Anterior cingulate cortex (tissue), 58 donors: ENCODE measurements at regions not wholly inside any gene's neighbourhood (a gene's known extent, or its start where the extent isn't known, plus 50 kb on each side); places are given as distances from the start of the nearest gene placed in this dataset.
"Not testable (repeated sequence)": the region's sequence is repeated elsewhere in the genome, so short reads cannot be mapped to it uniquely, and the experiment has no call there.

Experiments
- DNase-seq, 58 donors: peaks; one replicate each; lab custom pipeline; 2025; lab: John Stamatoyannopoulos, UW

DNA sequence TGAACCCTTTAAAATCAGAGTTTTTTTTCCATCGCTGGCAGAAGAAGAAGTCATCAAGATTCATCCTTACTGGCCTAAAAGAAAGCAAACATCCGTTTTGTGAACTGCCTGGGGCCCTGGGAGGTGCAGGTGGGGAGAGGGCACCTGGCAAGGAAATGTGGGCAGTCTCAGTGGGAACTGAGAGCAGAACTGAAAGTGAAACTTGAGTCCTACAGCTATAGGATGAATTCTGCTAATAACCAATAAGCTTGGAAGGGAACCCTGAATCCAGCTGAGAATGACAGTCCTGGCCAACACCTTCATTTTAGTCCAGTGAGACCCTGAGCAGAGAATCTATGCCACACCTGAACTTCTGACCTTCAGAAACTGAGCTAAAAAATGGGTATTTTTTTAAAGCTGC, 130.1 kb upstream of the ASCC3 start:
- no peak for DNase-seq

DNA sequence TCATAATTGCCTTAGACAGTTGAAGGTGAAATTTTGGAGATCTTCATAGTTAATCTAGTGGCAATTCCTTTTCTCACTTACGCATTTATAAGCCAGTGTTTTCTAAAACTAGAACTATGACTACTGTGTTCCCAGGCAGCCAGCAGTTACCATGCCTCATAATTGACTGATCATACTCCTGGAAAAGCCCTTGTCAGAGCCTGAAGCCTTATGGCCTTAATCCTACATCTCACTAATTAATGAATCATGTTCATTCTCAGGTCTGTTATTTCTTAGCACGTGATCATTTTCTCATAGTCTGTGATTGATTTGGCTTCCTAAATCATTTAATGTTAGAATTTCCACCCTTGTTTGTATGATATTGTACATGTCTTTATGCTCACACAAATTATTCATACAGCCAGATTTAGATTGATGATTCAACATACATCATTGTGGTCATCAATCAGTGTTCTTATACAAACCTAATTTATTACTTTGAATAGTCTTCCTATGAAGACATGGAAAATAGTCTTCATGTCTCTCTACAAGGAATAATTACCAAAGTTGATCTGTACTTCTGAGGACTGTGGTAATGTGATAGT, 132.6 kb upstream of the ASCC3 start:
- no peak for DNase-seq

DNA sequence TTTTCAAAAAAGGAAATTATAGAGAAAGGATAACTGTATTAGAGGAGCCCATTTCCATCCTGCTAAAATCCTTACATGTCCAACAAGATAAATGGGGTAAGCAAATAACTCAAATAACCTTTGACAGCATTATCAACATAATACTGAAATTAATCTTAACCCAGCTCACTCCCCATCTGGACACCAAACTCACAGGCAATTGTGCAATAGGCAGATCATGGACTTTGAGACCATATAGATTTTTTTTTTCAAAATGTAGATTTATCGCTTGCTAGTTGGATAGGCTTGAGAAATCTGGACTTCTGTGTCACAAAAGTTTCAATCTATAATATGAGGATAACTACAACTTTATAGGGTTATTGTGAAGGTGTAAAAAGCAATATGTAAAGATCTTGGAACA, 134.4 kb upstream of the ASCC3 start:
- DNase-seq, result no peak

DNA sequence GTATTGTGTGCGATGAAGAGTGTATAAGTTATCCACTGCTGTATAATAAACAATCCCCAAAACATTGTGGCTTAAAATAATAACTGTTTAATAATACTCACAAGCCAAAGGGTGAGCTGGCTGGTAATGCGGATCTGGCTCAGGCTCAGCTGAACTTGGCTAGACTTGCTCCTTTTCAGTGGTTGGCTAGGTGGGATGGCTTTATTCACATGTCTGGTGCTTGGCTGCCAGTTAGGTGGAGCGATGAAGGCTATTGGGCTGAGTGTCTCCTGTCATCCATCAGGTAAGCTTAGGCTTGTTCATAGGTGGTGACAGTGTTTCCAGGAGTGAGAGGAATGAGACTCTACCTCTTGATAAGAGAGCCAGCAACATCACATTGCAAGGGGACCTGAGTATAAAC, 135.0 kb upstream of the ASCC3 start:
- DNase-seq, result no peak

DNA sequence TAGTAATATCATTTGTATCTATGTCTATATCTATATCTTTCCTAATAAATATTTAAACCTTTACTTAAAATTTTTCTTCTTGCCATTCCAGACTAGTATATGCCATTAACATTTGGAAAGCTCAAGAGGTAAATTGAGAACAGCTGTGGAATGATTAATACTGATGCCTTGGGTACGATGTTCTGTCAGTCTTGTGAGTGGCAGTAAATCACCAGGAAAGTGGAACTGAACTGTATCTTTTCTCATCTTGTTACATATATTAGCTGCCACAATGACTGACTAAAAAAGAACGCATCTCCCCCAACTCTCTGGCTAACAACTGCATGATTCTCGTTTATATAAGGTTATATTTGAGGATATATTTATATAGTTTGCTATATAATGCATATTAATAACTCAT, 137.0 kb upstream of the ASCC3 start:
- DNase-seq, result no peak

DNA sequence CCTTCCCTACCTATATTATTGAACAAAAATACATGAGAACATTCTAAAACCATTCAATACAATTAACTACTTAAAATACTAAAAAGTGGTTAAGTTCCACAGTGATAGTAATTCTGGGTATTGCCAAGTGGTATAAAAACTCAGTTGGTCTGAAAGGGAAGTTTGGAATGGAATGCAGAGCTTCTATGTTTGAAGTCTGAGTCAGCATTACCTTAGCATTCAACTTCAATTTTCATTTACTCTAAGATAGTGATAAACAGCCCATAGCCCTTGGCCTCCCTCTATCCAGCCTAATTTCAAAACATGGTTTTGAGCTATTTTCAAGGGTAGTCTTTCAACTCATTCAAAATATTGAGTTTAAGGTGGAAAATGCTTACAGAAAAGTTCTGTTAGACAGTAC, 140.4 kb upstream of the ASCC3 start:
- DNase-seq, result no peak

DNA sequence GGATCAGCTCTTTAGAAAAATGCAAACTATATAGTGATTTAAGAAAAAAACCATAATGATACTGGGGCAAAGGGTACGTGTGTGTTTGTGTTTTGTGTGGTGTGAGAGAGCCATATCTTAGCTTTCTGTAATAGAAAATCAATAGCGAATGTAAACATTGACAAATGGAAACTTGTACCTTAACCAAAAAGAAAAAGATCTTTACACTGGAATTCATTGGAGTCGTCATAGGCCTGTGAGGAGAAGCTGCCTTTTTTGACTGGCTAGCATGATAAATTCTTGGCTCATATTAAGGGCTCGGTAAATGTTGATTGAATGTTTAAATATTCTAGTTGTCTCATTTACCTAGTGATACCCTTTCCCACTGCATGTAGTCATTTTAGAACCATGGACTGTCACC, 161.8 kb upstream of the ASCC3 start:
- no peak for DNase-seq

DNA sequence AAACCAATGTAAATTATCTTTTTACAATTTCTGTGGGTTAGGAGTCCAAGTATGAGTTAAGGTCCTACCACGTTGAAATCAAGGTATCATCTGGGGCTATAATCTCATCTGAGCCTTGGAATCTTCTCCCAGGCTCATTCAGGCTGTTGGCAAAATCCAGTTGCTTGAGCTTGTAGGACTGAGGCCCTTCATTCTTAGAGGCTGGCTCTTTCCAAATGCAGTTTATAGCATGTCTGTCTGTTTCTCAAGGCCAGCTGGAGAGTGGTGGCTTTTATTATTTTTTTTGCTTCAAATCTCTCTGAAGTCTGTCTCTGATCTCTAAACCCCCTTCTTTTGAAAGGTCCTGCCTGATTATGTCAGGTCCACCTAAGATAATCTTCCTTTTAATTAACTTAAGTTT, 177.2 kb upstream of the ASCC3 start:
- no peak for DNase-seq

DNA sequence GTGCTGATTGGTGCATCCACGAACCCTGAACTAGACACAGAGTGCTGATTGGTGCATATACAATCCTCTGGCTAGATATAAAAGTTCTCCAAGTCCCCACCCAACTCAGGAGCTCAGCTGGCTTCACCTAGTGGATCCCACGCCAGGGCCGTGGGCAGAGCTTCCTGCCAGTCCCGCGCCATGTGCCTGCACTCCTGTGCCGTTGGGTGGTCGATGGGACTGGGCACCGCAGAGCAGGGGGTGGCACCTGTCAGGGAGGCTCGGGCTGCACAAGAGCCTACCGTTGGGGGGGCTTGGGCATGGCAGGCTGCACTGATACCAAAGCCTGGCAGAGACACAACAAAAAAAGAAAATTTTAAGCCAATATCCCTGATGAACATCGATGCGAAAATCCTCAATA, 185.4 kb upstream of the ASCC3 start:
- no peak for DNase-seq

DNA sequence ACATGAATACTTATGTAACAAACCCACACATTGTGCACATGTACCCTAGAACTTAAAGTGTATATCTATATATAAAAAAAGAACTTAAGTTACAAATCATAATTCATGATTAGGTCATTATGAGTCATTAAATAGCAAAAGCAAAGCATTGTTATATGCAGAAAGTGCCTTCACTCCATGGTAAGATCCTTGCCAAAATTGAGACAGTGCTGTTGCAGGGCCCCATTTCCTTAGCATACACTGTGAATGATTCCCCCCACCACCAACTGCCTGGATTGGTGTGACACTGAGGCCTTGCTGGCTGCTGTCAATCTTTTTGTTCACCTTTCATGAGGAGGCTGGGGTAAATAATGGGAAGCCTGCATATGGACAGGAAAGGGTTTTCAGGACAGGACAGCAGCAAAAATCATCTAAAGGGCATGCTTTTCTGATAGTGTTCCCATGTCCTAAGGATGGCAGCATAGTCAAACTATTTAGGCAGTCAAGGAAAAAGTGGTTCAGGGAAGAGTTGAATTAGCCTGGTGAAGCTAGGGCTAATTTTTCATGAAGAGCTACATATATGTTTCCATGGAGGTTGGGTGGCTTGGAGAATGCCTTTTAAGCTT, 188.2 kb upstream of the ASCC3 start:
- DNase-seq, result no peak

DNA sequence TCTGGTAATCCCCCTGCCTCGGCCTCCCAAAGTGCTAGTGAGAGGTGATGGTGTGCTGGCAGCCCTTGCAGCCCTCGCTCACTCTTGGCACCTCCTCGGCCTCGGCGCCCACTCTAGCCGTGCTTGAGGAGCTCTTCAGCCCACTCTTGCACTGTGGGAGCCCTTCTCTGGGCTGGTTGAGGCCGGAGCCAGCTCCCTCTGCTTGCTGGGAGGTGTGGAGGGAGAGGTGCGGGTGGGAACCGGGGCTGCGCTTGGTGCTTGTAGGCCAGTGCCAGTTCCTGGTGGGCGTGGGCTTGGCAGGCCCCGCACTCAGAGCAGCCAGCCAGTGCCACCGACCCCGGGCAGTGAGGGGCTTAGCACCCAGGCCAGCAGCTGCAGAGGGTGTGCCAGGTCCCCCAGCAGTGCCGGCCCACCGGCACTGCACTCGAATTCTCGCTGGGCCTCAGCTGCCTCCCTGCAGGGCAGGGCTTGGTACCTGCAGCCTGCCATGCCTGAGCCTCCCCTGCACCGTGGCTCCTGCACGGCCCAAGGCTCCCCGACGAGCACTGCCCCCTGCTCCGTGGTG, 189.0 kb upstream of the ASCC3 start:
- DNase-seq, result no peak

DNA sequence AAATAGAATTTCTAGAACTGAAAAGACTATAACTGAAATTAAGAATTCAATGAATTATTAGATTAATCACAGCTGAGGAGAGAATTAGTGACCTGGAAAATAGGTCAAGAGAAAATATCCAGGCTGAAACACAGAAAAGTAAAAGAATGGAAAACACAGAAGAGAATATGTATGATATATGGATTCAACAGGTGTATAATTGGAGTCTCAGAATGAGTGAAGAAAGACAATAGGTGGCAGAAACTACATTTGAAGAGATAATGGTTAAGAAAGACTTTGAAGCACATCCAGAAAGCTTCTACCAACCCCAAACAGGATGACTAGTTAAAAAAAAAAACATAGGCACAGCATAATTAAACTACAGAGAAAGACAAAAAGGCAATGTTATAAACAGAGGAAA, 196.2 kb upstream of the ASCC3 start:
- no peak for DNase-seq

DNA sequence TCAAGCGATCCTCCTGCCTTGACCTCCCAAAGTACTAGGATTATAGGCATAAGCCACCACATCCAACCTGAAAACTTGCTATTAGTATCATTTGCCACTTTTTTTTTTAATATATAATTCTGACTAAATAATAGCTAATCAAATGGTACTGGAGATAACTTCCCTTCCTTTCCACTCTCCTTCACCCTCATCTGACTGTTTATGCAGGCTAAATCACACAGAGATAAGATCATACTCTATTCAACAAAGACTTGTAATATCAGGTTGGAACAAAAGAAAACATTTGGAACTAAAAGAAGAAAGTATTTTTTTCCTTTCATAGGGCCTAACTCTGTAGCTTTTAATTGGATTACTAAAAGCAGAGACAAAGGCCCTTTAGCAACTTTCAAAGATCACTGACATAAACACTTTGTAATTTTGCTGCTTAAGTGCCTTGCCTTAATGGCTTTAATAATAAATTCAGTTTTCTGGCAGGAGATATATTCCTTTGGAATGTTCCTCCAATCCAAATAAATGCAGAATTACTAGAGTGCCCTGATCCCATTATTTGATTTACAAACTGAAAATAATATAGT, 198.7 kb upstream of the ASCC3 start:
- DNase-seq, result no peak

DNA sequence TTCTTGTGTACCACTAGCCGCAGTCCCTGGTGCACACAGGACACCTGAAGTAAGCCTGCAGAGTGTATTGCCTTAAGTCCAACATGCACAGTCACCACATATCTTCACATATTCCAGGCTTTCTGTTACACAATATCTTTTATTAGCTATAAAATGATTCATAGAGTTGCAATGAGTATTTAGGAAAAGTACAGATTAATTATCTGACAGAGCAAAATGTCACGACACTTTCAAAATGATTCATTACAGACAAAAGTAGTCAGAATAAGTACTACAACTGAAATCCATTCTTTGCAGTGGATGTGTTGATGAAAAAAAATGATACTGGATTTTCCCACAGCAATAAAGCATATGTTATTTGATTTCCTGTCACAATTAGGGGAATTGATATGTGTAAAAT, 199.5 kb upstream of the ASCC3 start:
- DNase-seq, result no peak

DNA sequence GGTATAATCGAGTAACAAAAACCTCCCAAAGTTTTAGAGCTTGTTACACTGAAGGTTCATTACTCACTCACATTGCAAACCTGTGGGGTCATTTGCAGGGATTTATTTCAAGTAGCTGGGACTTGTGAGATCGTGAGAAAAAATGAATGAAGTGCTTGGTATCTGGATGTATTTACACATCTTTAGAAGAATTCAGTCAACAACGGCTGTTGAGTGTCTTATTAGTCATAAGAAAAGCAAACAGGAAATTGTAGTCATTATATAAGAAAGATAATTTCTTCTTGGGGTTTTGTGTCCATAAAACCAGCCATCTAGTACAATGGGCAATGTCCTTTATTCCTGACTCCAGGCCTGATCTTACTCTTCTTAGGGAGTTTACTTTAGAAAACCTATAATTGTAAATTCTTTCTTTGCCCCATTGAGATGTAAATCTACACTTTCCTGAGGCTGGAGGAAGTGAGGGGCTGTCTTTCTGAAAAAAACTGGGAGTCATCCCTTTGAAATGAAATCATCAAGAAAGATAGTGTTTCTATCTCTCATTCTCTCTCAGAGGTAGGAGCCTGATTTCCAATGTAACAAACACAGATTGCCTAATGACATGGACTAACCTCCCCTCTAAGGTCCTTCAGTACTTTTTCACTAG, 202.5 kb upstream of the ASCC3 start:
- DNase-seq, result no peak

DNA sequence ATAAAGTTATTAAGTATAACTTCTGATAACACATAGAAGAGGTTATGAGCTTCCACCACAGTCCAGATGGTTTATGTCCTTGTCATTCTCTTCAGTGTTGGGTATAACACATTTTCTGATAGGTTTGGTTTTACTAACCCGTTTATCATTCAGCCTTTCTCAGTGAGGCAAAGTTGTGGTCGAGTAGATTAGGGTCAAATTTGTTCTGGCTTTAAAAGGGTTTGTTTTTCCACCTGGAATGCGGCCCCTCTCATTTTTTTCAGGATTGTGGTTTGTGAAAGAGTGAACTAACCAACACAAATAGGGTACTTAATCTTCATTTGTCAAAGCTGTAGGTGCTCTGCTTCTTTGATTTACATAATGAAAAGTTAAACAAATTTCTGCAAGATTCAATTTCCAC, 204.2 kb upstream of the ASCC3 start:
- no peak for DNase-seq

DNA sequence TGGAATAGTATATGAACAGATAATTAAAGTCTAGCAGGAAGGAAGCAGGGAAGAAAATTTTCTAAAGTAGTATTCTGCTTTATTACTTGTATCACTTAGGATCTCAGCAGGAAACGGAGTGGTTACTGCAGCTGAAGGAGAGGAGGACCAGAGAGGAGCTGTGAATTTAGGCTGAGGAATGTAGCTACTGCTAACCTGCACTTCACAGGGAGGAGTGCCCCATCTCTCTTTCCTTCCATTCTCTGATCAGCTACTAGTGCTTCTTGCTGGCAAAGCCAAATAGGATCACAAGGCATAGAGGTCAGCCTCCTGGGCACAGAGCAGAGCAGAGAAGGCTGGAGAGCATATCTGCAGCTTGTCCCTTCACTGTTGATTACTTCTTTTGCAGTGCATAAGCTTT, 205.3 kb upstream of the ASCC3 start:
- no peak for DNase-seq

DNA sequence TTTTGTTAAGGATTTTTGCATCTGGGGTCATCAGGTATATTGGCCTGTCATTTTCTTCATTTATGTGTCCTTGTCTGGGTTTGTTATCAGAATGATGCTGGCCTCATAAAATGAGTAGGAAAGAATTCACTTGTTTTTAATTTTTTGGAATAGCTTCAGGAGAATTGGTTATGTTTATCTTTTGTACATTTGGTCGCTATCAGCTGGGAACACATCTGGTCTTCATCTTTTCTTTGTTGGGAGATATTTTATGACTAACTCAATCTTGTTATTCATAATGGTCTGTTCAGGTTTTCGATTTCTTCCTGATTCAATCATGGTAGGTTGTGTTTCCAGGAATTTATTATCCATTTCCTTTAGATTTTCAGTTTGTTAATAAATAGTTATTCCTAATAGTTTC, 207.5 kb upstream of the ASCC3 start:
- no peak for DNase-seq

DNA sequence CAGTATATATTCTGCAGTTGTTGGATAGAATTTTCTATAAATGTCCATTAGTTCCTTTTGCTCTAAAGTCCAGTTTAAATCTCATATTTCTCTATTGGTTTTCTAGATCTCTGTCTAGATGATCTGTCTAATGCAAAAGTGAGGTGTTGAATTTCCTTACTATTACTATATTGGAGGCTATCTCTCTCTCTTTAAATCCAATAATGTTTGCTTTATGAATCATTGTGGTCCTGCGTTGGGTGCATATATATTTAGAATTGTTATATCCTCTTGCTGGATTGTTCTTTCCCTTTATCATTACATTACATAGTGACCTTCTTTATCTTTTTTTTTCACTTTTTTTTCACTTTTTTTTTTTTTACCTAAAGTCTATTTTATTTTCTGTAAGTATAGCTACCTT, 208.5 kb upstream of the ASCC3 start:
- DNase-seq, result no peak

DNA sequence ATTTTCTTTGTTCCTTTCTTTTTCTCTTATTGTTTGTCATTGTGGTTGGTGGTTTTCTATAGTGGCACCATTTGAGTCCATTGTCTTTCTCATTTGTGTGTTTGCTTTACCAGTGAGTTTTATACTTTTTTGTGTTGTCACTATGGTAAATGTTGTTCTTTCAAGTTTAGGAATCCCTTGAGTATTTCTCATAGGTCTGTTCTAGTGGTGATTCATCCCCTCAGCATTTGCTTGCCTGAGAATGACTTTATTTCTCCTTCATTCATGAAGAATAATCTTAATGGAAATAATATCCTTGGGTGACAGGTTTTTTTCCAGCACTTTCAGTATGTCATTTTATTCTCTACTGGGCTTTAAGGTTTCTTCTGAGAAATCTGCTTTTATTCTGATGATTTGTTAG, 209.2 kb upstream of the ASCC3 start:
- no peak for DNase-seq

DNA sequence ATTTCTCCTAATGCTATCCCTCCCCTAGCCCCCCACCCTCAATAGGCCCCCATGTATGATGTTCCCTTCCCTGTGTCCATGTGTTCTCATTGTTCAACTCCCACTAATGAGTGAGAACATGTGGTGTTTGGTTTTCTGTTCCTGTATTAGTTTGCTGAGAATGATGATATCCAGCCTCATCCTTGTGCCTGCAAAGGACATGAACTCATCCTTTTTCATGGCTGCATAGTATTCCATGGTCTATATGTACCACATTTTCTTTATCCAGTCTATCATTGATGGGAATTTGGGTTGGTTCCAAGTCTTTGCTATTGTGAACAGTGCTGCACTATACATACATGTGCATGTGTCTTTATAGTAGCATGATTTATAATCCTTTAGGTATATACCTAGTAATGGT, 217.5 kb upstream of the ASCC3 start:
- DNase-seq, result not testable (repeated sequence)

DNA sequence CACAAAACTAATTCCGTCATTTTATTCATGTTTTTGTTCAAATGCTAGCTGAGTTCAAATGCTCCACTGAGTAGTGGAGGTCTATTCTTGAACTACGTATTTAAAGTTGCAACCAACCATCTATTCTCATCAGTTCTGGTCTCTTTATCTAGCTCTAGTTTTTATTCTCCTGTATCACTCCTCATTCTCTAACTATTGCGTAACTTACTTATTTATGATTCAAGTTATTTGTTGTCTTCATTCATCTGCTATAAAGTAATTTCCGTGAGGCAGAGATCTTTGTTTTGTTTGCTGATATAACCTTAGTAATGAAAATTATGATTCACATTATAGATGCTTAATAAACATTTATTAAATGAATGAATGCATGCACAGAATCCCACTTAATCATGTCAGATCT, 221.6 kb upstream of the ASCC3 start:
- DNase-seq, result no peak
